ENCODE measurements at regions not wholly inside any gene's neighbourhood (a gene's known extent, or its start where the extent isn't known, plus 50 kb on each side); places are given as distances from the start of the nearest gene placed in this dataset.

DNA sequence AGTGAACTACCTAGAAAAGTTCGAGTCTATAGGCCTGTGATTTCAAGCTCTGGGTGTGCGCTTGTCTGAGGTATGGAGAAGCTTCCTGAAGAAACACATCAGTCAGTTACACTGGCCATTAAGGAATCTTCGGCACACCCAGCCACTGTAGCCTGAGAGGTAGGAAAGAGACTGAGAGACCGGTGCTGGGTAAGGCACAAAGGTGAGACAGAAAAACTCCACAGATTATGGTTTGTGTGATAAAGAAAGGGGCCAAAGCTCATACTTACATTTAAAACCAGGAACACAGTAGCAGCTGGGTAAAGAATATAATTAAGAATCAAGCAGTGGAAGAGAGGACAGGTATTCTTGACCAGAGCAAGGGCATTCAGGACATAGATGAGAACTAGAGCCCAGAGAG, 74.8 kb upstream of the TTC29 start:
- no peak for TF ChIP-seq Cebpa-rat (IDR thresholded peaks at IDR 0.05)
- no peaks in the 10 kb centered on the region for H3K4me1 ChIP-seq
- no peaks in the 10 kb centered on the region for H3K36me3 ChIP-seq
- no peak overlapping the region for H3K27ac ChIP-seq
- no peaks in the 10 kb centered on the region for H4K20me1 ChIP-seq
- H3K9me3 ChIP-seq, result no peaks in the 10 kb centered on the region
- H3K4me2 ChIP-seq, result no peak overlapping the region
- H3K4me3 ChIP-seq, result no peak overlapping the region
- no peaks in the 10 kb centered on the region for H3K27me3 ChIP-seq
- no peak overlapping the region for H3K9ac ChIP-seq

DNA sequence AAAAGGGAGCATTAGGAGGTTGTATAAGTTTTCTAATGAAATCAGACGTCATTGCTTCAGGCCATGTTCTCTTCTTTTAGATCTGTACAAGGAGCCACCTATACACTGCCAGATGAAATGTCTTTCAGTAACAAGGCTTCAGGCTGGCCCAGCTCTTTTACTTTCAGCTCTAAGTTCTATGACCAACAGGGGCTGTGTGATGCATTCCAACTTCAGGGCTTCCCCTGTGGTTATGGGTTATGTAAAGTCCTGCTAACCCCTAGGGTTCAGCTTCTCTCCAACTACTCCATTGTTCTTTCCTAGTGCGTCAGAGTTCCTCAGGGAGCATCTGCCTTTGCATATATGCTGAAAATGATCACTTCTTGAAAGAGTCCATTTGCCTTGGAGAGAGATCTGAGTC, 79.4 kb upstream of the TTC29 start:
- no peaks in the 10 kb centered on the region for H3K27me3 ChIP-seq
- TF ChIP-seq Cebpa-rat (IDR thresholded peaks at IDR 0.05), result no peak
- no peaks in the 10 kb centered on the region for H3K36me3 ChIP-seq
- no peak overlapping the region for H3K4me2 ChIP-seq
- H3K4me3 ChIP-seq, result no peak overlapping the region
- H3K9me3 ChIP-seq, result no peaks in the 10 kb centered on the region
- no peak overlapping the region for H3K9ac ChIP-seq
- H3K4me1 ChIP-seq, result no peaks in the 10 kb centered on the region
- H4K20me1 ChIP-seq, result no peaks in the 10 kb centered on the region
- no peak overlapping the region for H3K27ac ChIP-seq

DNA sequence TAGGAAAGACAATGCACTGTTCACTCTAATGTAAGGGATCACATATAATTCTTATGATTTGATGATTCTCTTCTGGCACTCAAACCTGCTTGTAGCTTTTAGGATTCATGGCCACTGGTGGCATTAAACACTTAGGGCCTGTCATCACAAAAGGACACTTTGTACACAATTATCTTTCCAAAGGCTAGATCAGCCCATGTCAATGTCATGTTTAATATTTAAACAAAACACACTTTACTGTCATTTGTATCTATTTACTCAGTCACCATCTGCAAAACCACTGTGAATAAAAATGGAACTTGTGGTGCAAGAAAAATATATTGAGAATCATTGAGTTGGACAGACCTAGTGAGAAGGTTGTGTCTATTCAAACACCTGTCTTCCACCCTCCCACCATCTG, 83.6 kb upstream of the TTC29 start:
- H4K20me1 ChIP-seq, result no peaks in the 10 kb centered on the region
- H3K4me3 ChIP-seq, result no peak overlapping the region
- no peak overlapping the region for H3K4me2 ChIP-seq
- no peaks in the 10 kb centered on the region for H3K27me3 ChIP-seq
- TF ChIP-seq Cebpa-rat (IDR thresholded peaks at IDR 0.05), result no peak
- no peaks in the 10 kb centered on the region for H3K9me3 ChIP-seq
- H3K4me1 ChIP-seq, result no peaks in the 10 kb centered on the region
- H3K9ac ChIP-seq, result no peak overlapping the region
- no peaks in the 10 kb centered on the region for H3K36me3 ChIP-seq
- no peak overlapping the region for H3K27ac ChIP-seq

DNA sequence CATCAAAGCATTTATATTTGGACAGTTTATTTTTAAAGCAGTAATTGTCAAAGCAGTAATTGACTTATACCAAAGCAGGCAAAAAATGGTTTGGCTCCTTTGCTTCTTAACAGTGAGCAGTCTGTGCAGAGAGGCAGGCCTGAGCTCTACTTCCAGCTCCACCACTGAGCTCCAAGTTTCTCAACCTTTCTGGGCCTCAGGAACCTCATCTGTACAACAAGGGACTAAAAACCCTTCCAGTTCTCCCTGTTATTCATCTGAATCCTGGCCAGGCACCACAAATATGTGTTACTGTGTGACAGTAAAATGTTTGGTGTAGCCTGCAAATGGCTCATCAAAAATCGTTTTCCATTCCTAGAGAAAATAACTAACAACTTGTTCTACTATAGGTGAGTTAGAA, 88.7 kb upstream of the TTC29 start:
- no peak overlapping the region for H3K4me2 ChIP-seq
- no peaks in the 10 kb centered on the region for H3K27me3 ChIP-seq
- H3K4me1 ChIP-seq, result no peaks in the 10 kb centered on the region

DNA sequence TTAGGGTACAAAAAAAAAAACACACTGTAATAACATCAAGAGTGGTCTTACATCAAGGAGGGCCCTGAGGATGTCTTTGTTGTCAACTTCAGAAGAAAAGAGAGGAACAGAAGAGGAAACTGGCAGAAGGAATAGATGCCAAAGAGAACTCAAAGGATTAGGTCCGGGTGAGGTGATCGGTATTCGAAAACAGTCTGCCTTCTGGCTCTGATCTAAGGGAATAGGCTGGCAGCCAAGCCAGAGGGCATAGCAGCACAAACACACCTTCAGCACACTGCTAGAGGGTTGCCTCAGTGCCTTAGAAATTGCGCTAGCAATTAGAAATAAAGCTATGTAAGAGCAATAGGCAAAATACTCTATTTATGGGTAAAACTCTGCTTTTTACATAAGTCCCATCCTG, 91.4 kb upstream of the TTC29 start:
- Histone ChIP-seq H3K4me3 (no peak overlapping the region), H3K9ac (no peak overlapping the region), H3K4me1 (no peaks in the 10 kb centered on the region), H4K20me1 (no peaks in the 10 kb centered on the region), H3K27ac (no peak overlapping the region), H3K36me3 (no peaks in the 10 kb centered on the region), H3K9me3 (no peaks in the 10 kb centered on the region), H3K27me3 (no peaks in the 10 kb centered on the region), H3K4me2 (no peak overlapping the region)
- TF ChIP-seq Cebpa-rat (IDR thresholded peaks at IDR 0.05), result no peak

More for the DNA sequence above, 88.7 kb upstream of the TTC29 start:
- no peaks in the 10 kb centered on the region for H3K36me3 ChIP-seq
- no peak overlapping the region for H3K4me3 ChIP-seq
- no peaks in the 10 kb centered on the region for H4K20me1 ChIP-seq
- no peak for TF ChIP-seq Cebpa-rat (IDR thresholded peaks at IDR 0.05)
- H3K9ac ChIP-seq, result no peak overlapping the region
- no peaks in the 10 kb centered on the region for H3K9me3 ChIP-seq
- no peak overlapping the region for H3K27ac ChIP-seq

DNA sequence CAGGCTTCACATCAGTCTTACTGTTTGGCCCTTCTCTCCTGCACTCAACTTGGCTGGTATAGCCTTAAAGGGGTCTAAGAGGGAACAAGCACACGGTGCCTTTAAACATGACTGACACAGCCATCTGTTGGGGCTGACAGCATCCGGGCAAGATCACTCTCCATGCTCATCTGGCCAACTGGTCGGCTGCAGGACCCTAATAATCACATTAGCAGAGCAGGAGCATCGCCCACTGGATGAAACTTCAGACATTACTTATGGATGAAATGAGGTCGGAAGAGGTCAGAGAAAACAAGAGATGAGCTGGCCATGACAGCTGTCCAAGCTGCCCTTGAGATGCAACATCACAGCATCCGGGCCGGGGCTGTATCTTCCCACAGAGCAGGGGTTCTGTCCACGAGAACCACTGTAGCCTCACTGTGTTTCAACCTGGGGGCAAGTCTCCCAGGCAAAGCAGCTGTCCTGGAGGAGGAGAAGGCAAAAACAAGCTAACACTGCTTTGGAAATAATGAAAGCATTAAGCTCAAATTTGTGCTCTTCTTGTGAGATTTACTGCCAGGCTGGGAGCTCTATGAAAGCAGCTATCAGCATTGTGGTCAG, 94.4 kb upstream of the TTC29 start:
- Histone ChIP-seq H3K27ac (no peak overlapping the region), H3K4me1 (no peaks in the 10 kb centered on the region), H3K4me2 (no peak overlapping the region), H3K9me3 (no peaks in the 10 kb centered on the region), H3K36me3 (no peaks in the 10 kb centered on the region), H3K27me3 (no peaks in the 10 kb centered on the region), H3K4me3 (no peak overlapping the region), H3K9ac (no peak overlapping the region), H4K20me1 (no peaks in the 10 kb centered on the region)
- no peak for TF ChIP-seq Cebpa-rat (IDR thresholded peaks at IDR 0.05)

DNA sequence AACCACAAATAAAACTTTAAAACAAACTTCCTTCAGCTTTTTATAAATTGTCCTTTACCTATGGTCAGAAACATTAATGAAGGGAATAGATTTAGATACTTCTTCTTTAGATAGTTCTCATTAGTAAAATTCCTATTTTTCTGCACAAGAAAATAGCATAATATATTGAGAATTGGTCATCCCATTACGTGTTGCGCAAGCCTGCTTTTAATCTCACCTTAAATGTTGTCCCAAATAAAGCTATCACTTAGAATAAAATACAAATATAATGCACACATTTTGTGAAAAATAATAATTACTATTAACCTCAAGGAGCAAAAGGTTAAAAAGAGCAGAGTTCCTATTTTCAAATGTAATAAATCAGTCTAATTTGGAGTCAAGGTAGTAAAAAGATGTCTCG, 95.2 kb upstream of the TTC29 start:
- Histone ChIP-seq H4K20me1 (no peaks in the 10 kb centered on the region), H3K4me1 (no peaks in the 10 kb centered on the region), H3K9ac (no peak overlapping the region), H3K36me3 (no peaks in the 10 kb centered on the region), H3K9me3 (no peaks in the 10 kb centered on the region), H3K4me3 (no peak overlapping the region), H3K27me3 (no peaks in the 10 kb centered on the region), H3K27ac (no peak overlapping the region), H3K4me2 (no peak overlapping the region)
- no peak for TF ChIP-seq Cebpa-rat (IDR thresholded peaks at IDR 0.05)

DNA sequence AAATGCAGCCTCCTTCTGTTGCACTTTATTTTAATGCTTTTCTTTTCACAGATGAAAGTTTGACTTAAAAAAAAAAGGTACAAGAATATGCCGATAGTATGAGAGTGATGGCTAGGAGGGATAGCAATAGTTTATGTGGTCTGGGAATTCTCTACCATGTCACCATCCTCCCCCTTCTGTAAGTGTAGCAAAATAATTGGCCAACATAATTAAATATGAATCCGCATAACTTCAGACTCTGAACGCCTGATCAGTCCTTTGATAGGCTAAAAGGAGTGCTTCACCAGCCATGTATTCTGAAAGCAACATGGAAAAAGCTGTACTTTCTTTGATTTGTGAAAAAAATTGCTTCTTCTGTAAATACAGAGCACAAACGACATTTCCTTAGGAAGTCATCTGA, 95.7 kb upstream of the TTC29 start:
- no peaks in the 10 kb centered on the region for H3K9me3 ChIP-seq
- no peaks in the 10 kb centered on the region for H3K4me1 ChIP-seq
- no peaks in the 10 kb centered on the region for H3K27me3 ChIP-seq
- H3K27ac ChIP-seq, result no peak overlapping the region
- no peak overlapping the region for H3K9ac ChIP-seq
- no peaks in the 10 kb centered on the region for H3K36me3 ChIP-seq
- no peak overlapping the region for H3K4me2 ChIP-seq
- TF ChIP-seq Cebpa-rat (IDR thresholded peaks at IDR 0.05), result no peak
- H3K4me3 ChIP-seq, result no peak overlapping the region
- no peaks in the 10 kb centered on the region for H4K20me1 ChIP-seq

DNA sequence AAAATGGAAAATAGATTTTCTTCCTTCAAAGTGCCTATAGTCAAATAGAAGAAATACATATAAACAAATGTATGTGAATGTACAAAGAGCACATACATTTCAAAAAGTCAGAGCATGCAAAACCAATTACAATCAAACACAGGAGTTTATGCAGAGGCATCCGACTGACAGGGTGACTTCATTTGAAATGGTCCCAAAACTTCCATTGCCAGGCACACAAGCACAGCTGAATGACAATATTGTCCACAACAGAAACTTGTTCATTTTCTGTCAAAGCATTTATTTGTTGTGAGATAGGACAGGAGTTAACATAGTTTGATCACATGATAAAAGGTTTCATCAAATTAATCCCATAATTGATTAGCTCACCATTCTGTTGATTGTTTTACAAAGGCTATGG, 96.4 kb upstream of the TTC29 start:
- no peak for TF ChIP-seq Cebpa-rat (IDR thresholded peaks at IDR 0.05)
- H3K4me1 ChIP-seq, result no peaks in the 10 kb centered on the region
- H3K4me2 ChIP-seq, result no peak overlapping the region
- no peak overlapping the region for H3K9ac ChIP-seq
- no peaks in the 10 kb centered on the region for H3K9me3 ChIP-seq
- no peaks in the 10 kb centered on the region for H3K27me3 ChIP-seq
- no peaks in the 10 kb centered on the region for H4K20me1 ChIP-seq
- no peak overlapping the region for H3K4me3 ChIP-seq
- no peak overlapping the region for H3K27ac ChIP-seq
- no peaks in the 10 kb centered on the region for H3K36me3 ChIP-seq

DNA sequence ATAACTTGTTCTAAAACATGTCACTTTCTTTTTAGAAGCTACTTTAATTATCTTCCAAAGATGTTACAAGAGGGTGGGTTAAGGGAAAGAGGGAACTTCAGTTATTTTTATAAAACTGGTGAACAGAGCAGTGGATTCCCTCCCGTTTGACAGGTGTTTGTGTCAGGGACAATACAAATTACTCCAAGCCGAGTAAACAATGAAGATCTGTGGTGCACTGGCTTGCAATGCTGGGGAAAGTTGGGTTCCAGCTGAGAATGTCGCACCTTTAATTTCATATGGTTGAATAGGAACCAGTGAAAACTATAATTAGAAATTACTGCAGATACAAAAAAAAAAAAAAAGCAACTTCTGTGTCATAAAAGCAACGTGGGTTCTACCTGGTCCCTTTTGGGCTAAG, 98.6 kb upstream of the TTC29 start:
- no peaks in the 10 kb centered on the region for H3K4me1 ChIP-seq
- H3K27me3 ChIP-seq, result no peaks in the 10 kb centered on the region
- no peak overlapping the region for H3K27ac ChIP-seq
- no peak overlapping the region for H3K9ac ChIP-seq
- no peaks in the 10 kb centered on the region for H3K36me3 ChIP-seq
- no peak overlapping the region for H3K4me3 ChIP-seq
- no peak for TF ChIP-seq Cebpa-rat (IDR thresholded peaks at IDR 0.05)
- no peaks in the 10 kb centered on the region for H4K20me1 ChIP-seq
- H3K9me3 ChIP-seq, result no peaks in the 10 kb centered on the region
- H3K4me2 ChIP-seq, result no peak overlapping the region

DNA sequence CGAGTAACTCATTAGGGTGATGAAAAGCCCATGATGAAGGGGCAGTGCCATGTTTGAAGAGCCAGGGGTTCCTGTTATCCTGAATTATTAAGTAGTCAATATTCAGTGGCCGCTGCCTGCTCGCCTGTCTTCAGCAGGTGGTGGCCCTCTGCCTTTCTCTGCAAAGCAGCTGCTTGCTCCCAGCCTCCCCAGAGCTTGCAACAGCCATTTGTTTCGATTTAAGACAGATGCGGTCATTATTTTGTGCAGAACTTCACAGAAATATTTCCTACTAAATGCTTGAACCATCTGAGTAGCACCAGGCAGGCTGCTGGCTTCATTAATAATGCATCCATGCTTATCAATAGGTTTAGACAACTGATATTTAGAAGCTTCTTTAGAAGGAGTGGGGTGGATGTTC, 104.3 kb upstream of the TTC29 start:
- TF ChIP-seq Cebpa-rat (IDR thresholded peaks at IDR 0.05), result no peak
- no peak overlapping the region for H3K9ac ChIP-seq
- H3K4me2 ChIP-seq, result no peak overlapping the region
- H3K36me3 ChIP-seq, result no peaks in the 10 kb centered on the region
- H4K20me1 ChIP-seq, result no peaks in the 10 kb centered on the region
- H3K4me1 ChIP-seq, result no peaks in the 10 kb centered on the region
- no peak overlapping the region for H3K27ac ChIP-seq
- H3K9me3 ChIP-seq, result no peaks in the 10 kb centered on the region
- no peak overlapping the region for H3K4me3 ChIP-seq
- no peaks in the 10 kb centered on the region for H3K27me3 ChIP-seq
